ENCODE measurements at regions not wholly inside any gene's neighbourhood (a gene's known extent, or its start where the extent isn't known, plus 50 kb on each side); places are given as distances from the start of the nearest gene placed in this dataset.

DNA sequence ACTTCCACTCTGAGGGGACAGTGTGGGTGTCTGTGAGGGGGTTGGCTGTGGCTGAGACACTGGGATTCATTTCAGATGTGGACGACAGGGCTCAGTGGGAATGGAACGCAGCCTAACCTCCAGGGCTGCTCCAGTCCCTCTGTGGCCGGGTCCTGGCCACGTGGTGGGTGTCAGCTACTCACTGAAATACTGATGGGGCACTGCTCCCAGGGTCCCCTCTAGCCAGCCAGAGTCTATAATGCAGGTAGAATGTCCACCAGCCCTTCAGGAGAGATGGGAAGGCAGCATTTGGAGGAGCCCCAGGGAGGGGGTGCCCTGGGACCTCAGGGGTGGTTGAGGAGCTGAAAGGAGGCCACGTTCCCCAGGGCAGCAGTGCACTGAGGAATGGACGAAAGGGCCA, 87.2 kb upstream of the LANCL2 start:
- TF ChIP-seq YY1 (IDR thresholded peaks at IDR 0.05; ENCODE audit: low read depth) (no peak), EP300 (IDR thresholded peaks at IDR 0.05; ENCODE audit: borderline replicate concordance) (no peak), TAF1 (IDR thresholded peaks at IDR 0.05; ENCODE audit: low read depth) (no peak), EGR1 (IDR thresholded peaks at IDR 0.05) (no peak), NFIC (IDR thresholded peaks at IDR 0.05) (no peak), CREB1 (IDR thresholded peaks at IDR 0.05; ENCODE audit: low read depth) (no peak), CEBPB (IDR thresholded peaks at IDR 0.05) (no peak), TCF12 (IDR thresholded peaks at IDR 0.05; ENCODE audit: low read depth) (no peak), TEAD4 (IDR thresholded peaks at IDR 0.05) (no peak)
- TF ChIP-seq, protein P1, sequence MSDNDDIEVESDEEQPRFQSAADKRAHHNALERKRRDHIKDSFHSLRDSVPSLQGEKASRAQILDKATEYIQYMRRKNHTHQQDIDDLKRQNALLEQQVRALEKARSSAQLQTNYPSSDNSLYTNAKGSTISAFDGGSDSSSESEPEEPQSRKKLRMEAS (IDR thresholded peaks at IDR 0.05): no peak
- TF ChIP-seq, protein P2, sequence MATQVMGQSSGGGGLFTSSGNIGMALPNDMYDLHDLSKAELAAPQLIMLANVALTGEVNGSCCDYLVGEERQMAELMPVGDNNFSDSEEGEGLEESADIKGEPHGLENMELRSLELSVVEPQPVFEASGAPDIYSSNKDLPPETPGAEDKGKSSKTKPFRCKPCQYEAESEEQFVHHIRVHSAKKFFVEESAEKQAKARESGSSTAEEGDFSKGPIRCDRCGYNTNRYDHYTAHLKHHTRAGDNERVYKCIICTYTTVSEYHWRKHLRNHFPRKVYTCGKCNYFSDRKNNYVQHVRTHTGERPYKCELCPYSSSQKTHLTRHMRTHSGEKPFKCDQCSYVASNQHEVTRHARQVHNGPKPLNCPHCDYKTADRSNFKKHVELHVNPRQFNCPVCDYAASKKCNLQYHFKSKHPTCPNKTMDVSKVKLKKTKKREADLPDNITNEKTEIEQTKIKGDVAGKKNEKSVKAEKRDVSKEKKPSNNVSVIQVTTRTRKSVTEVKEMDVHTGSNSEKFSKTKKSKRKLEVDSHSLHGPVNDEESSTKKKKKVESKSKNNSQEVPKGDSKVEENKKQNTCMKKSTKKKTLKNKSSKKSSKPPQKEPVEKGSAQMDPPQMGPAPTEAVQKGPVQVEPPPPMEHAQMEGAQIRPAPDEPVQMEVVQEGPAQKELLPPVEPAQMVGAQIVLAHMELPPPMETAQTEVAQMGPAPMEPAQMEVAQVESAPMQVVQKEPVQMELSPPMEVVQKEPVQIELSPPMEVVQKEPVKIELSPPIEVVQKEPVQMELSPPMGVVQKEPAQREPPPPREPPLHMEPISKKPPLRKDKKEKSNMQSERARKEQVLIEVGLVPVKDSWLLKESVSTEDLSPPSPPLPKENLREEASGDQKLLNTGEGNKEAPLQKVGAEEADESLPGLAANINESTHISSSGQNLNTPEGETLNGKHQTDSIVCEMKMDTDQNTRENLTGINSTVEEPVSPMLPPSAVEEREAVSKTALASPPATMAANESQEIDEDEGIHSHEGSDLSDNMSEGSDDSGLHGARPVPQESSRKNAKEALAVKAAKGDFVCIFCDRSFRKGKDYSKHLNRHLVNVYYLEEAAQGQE (IDR thresholded peaks at IDR 0.05; ENCODE audit: low read depth): no peak

All from Ishikawa (cell line).